ENCODE measurements at regions not wholly inside any gene's neighbourhood (a gene's known extent, or its start where the extent isn't known, plus 50 kb on each side); places are given as distances from the start of the nearest gene placed in this dataset.

DNA sequence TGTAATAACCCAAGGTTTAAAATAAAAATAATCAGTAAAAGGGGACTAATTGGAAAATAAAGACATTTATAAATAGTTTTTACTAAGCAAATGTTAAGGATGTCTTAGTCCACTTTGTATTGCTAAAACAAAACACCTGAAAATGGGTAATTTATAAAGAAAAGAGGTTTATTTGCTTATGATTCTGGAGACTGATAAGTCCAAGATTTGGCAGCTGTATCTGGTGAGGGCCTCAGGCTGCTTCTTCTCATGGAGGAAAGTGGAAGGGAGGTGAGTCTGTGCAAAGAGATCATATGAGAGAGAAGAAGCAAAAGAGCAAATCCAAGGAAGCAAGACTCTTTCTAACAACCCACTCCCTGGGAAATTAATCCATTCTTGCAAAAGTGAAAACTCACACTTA, 299.5 kb downstream of the DSC3 start:
- TF ChIP-seq POLR2AphosphoS5 (IDR thresholded peaks at IDR 0.05; ENCODE audit: low read depth), result no peak
- TF ChIP-seq, protein P1, sequence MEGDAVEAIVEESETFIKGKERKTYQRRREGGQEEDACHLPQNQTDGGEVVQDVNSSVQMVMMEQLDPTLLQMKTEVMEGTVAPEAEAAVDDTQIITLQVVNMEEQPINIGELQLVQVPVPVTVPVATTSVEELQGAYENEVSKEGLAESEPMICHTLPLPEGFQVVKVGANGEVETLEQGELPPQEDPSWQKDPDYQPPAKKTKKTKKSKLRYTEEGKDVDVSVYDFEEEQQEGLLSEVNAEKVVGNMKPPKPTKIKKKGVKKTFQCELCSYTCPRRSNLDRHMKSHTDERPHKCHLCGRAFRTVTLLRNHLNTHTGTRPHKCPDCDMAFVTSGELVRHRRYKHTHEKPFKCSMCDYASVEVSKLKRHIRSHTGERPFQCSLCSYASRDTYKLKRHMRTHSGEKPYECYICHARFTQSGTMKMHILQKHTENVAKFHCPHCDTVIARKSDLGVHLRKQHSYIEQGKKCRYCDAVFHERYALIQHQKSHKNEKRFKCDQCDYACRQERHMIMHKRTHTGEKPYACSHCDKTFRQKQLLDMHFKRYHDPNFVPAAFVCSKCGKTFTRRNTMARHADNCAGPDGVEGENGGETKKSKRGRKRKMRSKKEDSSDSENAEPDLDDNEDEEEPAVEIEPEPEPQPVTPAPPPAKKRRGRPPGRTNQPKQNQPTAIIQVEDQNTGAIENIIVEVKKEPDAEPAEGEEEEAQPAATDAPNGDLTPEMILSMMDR (IDR thresholded peaks at IDR 0.05; ENCODE audit: insufficient read depth, low read length), result no peak
- TF ChIP-seq GABPA (IDR thresholded peaks at IDR 0.05; ENCODE audit: low read depth), result no peak
- TF ChIP-seq, protein P2, sequence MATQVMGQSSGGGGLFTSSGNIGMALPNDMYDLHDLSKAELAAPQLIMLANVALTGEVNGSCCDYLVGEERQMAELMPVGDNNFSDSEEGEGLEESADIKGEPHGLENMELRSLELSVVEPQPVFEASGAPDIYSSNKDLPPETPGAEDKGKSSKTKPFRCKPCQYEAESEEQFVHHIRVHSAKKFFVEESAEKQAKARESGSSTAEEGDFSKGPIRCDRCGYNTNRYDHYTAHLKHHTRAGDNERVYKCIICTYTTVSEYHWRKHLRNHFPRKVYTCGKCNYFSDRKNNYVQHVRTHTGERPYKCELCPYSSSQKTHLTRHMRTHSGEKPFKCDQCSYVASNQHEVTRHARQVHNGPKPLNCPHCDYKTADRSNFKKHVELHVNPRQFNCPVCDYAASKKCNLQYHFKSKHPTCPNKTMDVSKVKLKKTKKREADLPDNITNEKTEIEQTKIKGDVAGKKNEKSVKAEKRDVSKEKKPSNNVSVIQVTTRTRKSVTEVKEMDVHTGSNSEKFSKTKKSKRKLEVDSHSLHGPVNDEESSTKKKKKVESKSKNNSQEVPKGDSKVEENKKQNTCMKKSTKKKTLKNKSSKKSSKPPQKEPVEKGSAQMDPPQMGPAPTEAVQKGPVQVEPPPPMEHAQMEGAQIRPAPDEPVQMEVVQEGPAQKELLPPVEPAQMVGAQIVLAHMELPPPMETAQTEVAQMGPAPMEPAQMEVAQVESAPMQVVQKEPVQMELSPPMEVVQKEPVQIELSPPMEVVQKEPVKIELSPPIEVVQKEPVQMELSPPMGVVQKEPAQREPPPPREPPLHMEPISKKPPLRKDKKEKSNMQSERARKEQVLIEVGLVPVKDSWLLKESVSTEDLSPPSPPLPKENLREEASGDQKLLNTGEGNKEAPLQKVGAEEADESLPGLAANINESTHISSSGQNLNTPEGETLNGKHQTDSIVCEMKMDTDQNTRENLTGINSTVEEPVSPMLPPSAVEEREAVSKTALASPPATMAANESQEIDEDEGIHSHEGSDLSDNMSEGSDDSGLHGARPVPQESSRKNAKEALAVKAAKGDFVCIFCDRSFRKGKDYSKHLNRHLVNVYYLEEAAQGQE (IDR thresholded peaks at IDR 0.05; ENCODE audit: insufficient replicate concordance, low read depth), result no peak
- TF ChIP-seq SPI1 (IDR thresholded peaks at IDR 0.05; ENCODE audit: borderline replicate concordance, low read depth), result no peak
